ENCODE measurements at regions not wholly inside any gene's neighbourhood (a gene's known extent, or its start where the extent isn't known, plus 50 kb on each side); places are given as distances from the start of the nearest gene placed in this dataset.
"Not testable (repeated sequence)": the region's sequence is repeated elsewhere in the genome, so short reads cannot be mapped to it uniquely, and the experiment has no call there.

- no peak for DNase-seq
Observed at GRCh38 chr2:65778137-65778536, 345.7 kb upstream of the SPRED2 start.

DNA sequence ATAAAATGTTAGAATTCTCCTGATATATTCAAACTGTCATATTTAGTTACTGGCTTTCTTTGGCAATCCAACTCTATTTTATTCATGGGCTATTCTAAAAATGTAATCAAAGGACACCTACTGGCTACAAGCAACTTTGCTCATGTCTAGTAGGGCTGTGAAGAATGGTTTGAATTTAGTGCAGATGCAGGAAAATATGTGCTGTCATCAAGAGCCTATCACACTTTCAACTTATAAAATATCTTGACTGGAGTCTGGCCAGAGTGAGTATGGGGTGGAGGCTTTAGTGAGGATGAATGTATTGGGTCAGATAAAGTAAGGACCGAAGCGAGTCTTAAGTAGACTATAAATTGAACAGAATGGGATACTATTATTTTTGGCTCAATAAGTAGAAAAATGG, 343.4 kb upstream of the SPRED2 start:
- DNase-seq: no peak

DNA sequence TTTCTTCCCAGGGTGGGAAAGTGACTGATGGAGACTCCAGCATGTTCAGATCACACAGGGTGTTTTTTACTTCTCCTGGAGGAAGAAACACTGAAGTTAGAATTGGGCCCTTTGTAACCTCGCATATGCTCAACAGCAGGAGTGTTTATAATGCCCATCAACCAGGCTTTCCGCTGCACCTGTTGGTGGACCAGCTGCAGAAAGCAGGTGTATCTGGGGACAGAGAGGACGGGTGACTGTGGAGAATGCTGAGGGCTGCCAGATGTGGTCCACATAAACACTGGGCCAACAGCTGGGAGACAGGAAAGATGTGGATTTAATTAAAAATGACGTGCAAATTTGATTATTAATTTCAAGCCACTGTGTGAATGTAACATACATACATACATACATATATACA, 335.5 kb upstream of the SPRED2 start:
- no peak for DNase-seq

GRCh38 chr2:65766768-65767267, 334.4 kb upstream of the SPRED2 start:
- DNase-seq: no peak

DNA sequence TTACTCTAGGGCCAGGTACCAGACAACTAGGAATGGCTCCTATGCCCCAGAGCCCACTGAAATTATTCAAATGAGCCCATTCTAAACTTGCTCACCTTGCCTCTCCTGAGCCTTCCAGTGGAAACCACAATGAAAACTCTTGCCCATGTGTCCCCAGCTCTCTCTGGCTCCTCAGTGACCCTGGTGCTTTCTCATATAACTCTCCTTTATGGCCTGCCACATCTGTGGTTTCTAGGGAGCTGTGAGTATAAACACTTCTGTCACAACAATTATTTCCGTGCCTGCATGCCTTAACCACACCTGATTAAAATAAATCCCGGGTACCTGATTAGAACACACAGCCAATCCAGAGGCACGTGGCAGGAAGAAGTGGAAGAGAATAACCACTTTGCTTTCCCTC, 333.0 kb upstream of the SPRED2 start:
- DNase-seq: no peak

- DNase-seq: no peak
Observed at GRCh38 chr2:65762068-65762467, 329.7 kb upstream of the SPRED2 start.

GRCh38 chr2:65754219-65754618, 321.8 kb upstream of the SPRED2 start:
- DNase-seq: no peak

DNA sequence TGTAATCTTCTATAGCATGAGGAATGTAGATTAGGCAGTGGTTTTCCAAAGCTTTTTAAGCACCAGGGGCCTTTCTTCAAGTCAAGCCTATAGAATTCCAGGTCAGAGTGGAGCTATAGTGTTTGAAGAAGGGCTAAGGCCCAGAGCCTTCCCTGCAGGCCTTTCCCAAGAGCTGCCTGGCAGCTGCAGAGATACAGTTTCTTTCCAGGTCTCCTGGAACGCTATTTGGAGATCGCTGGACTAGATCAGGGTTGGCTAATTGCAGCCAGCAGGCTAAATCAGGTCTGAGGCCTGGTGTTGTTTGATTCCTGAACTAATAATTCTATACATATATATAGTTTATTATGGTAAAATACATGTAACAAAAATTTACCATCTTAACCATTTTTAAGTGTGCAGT, 319.0 kb upstream of the SPRED2 start:
- DNase-seq: no peak

DNA sequence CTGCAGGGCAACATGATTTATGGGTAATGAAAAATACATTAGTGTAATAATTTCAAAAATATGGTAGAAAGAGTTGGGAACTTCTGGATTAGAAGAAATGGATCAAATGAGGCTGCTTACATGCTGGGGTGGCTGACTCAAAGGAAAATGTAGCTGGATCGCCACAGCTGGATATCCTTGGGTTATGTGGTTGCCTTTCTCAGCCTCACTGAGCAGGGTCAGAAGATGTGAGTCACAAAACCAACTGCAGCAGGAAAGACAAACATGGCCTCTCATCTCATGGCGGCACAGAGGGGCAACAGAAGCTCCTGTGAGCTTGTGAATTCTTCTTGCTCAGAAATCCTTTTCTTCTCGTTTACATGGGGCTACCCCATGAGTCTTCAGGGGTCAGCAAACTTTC, 317.1 kb upstream of the SPRED2 start:
- DNase-seq: no peak

DNA sequence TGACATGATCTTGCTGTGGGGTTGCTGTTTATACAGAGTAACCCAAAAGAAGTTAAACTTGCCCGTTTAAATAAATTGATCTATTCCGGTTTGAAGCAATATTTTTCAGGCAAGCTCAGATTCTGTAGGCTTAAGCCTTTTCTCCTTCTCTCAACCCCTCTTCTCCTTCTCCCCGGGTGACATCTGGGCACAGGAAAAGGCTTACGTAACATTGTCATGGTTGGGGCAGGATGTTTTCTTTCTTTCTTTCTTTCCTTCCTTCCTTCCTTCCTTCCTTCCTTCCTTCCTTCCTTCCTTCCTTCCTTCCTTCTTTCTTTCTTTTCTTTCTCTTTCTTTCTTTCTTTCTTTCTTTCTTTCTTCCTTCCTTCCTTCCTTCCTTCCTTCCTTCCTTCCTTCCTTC, 315.5 kb upstream of the SPRED2 start:
- DNase-seq: not testable (repeated sequence)

DNA sequence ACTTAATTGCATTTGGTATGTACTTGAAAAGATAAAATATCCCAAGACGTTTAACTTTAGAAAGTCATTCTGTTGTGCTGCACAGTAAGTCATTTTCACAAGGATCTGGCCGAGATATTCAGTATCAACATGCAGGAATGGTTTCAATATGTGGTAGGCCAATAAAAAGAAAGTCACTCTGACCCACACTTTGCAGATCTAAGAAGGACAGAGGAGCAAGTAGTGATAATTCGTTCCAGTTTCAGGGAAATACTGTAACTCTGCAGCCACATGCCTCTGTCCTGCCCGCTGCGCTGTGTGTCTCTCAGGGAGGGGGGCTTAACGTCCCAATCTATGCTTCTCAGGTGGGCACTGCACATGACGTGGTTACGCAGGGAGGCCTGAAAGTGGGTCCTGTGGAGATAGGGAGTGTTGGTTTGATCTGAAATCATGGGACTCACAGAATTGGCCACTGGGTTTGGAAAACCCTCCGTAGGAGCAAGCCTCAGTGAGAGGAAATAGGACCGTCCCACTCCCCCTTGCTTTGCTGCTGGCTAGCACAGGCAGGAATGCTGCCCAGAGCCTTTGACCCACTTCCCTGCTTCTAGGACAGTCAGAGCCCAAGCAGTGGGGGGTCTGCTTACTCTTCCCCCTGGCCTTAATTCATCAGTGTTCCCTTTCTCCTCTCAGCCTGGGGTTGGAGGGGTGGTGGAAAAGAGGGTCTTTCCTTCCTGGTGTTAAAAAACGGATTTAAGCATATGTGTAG, 314.7 kb upstream of the SPRED2 start:
- DNase-seq: no peak

DNA sequence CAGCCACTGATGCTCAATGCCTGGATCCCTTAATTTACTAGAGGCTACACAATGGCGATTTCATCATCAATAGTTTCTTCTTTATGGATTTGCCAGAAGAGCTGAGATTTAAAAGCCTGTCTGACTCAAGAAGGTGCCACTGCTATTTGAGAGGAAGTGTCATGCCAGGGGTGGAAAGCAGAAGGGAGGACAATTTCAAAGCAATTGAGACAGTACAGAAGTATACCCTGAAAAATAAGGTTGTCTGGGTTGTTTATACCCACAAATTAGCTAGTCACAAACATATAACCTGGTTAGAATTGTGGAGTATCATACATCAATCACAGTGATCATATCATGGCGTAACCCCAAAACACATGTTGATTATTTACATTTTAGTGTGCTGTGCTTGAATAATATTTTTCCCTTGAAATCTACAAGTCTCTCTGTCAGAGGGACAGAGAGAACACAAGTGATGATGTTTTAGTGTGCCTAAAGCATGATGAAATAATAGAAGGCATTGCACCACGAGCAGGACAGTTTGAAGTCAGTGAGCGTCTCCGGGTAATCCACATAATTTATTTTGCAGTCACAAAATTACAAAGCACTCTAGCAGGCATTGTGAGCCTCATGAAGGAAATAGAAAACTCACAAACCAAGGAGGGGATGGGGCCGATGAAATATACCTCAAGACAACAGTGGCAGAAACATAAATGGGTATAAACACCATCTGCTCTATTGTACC, 312.2 kb upstream of the SPRED2 start:
- no peak for DNase-seq

DNA sequence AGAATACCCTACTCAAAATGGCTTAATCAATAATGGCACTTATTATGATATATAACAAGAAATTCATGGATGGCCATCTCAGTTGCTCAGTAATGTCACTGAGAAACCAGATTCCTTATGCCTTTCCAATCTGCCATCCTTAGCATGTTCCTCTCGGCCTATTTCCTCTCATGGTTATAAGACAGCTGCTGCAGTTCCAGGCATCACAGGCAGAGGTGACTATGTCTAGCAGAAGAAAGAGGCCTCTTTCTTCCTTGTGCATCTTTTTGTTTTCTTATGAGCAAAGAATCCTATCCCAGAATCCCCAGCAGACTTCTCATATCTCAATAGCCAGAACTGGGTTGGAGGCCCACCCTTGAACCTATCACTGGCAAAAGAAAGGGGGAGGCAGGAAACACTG, 310.6 kb upstream of the SPRED2 start:
- no peak for DNase-seq

DNA sequence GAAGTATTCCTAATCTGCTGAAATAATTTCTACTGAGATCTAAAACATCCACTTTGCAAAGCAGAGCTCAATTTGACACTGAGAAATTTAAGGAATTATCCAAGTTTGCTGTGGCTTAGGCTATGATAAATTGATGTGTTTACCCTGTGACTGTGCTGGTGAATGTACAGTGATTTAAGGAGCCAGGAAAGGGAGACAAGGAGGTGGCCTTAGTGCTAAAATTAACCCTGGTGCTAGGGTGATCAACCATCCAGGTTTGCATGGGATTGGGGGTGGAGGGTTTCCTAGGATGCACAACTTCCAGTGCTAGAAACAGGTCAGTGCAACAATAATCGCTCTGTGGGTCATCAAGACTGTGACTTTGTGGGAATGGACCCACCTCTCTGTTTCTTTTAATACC, 307.5 kb upstream of the SPRED2 start:
- DNase-seq: no peak

- DNase-seq: no peak
Observed at GRCh38 chr2:65737452-65738011, 305.1 kb upstream of the SPRED2 start.

GRCh38 chr2:65731476-65731875, 299.1 kb upstream of the SPRED2 start:
- DNase-seq: no peak

GRCh38 chr2:65730186-65730585, 297.8 kb upstream of the SPRED2 start:
- no peak for DNase-seq

DNA sequence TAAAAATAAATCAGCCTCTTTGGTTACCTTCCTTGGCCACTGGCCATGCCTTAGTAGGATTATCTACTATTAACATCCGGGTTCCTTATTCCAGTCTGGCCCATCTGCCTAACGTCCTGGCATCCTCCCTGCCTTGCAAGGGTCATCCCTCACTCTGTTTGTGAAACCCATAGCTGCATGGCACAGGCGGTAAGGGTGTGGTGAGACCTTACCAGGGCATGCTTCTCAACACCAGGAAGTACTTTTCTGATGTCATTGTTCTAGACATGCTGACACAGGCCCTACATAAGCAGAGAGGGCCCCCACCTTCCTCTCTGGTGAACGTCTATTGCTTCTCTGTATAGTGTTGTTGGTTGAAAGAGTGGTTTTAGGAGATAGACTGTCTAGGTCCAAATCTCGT, 296.8 kb upstream of the SPRED2 start:
- no peak for DNase-seq

GRCh38 chr2:65728477-65729180, 296.2 kb upstream of the SPRED2 start:
- no peak for DNase-seq

- DNase-seq: no peak
Observed at GRCh38 chr2:65727816-65728215, 295.4 kb upstream of the SPRED2 start.

DNA sequence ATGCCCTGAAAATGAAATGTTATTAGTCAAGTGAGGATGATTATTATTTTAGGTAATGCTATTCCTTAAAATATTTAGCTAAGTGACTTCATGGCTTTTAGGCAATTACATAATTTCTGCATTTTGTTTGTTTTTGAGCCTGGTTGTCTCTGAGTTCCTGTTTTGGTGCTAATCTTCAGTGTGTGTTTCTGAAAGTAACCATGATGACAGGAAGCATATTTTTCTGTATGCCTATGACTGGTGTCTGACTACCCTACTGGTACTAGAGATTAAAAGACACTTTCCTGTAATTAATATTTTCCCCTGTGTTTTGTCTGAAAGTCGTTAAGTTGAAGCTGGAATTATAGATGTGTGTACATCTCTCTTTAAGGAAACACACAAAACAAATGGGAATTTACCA, 295.0 kb upstream of the SPRED2 start:
- DNase-seq: no peak

GRCh38 chr2:65724752-65725151, 292.4 kb upstream of the SPRED2 start:
- DNase-seq: no peak

DNA sequence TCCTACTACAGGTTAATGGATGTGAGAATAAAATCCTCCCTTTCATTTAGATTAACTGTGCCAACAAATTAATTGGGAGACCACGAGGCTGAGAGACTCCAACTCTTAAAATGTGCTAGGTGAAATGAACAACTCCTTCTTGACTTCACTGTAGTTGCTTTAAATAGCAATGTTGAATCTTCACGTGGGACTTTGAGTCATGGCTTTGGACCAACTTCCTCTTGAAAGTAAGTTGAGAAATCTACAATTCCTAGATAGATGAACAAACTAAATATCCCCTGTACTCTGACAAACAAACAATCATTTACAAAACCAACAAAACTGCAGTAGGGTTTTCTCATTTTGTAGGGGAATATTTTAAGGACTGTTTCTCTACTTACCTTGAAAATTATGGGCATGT, 291.9 kb upstream of the SPRED2 start:
- no peak for DNase-seq
